GM12874 (cell line): ENCODE measurements at regions not wholly inside any gene's neighbourhood (a gene's known extent, or its start where the extent isn't known, plus 50 kb on each side); places are given as distances from the start of the nearest gene placed in this dataset.

Experiments used
- TF ChIP-seq, protein P1 (sequence below): IDR thresholded peaks from 2 replicates; pipeline ENCODE4 v1.5.1; 2011; ENCODE audit warnings: low read depth, mild to moderate bottlenecking, control low read depth, low read length, moderate library complexity; ENCODE audit not compliant: insufficient read depth

- TF ChIP-seq, protein P1, sequence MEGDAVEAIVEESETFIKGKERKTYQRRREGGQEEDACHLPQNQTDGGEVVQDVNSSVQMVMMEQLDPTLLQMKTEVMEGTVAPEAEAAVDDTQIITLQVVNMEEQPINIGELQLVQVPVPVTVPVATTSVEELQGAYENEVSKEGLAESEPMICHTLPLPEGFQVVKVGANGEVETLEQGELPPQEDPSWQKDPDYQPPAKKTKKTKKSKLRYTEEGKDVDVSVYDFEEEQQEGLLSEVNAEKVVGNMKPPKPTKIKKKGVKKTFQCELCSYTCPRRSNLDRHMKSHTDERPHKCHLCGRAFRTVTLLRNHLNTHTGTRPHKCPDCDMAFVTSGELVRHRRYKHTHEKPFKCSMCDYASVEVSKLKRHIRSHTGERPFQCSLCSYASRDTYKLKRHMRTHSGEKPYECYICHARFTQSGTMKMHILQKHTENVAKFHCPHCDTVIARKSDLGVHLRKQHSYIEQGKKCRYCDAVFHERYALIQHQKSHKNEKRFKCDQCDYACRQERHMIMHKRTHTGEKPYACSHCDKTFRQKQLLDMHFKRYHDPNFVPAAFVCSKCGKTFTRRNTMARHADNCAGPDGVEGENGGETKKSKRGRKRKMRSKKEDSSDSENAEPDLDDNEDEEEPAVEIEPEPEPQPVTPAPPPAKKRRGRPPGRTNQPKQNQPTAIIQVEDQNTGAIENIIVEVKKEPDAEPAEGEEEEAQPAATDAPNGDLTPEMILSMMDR, result no peak
These were observed 121.6 kb upstream of the FAM204A start for GRCh38 chr10:118463740-118464139.

DNA sequence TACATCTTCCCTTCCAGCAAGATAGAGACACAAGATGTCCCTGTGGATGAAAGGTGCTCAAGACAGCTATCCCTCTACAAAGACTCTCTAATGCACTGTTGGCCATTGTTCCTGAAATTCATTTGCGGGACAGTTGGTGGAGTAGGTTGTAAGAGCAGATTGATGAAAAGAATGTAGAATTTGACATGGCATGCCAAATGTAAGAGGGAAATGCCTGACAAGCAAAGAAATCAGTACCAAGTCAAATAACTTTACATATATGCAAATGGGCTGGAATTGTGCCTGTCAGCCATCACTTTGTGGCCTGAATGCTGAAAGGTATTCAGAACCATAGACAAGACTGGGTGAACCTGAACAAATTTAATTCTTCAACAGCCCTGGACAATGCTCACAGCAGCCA lies 120.3 kb upstream of the FAM204A start:
- TF ChIP-seq, protein P1, result no peak

- TF ChIP-seq, protein P1, result peak; percentile 72
These were observed 117.6 kb upstream of the FAM204A start for GRCh38 chr10:118459642-118460193.

GRCh38 chr10:118458957-118459641 lies 117.0 kb upstream of the FAM204A start:
- TF ChIP-seq, protein P1, result no peak

GRCh38 chr10:118457824-118458428 lies 115.8 kb upstream of the FAM204A start:
- TF ChIP-seq, protein P1, result no peak

DNA sequence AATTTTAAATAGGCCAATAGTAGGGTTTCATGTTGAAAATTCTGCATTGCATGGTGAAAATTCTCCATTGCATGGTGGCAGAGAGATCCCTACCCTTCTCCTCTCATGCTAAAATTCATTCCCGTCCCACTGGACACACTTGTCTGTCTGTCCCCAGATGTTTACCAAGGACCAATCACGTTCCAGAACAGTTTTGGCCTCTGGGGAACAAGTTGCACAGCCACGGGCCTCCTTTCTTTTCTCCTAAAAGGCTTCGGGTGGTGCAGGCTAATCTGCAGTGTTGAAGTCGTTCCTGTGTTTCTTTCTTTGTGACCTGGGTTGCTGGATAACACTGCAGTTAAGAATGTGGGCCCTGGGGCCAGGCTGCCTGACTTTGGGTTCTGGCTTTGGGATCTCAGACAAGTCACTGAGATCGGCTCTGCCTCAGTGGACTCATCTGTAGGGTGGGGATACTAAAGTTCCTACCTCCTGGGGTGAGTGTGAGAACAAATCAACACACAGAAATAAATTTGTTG lies 113.1 kb upstream of the FAM204A start:
- TF ChIP-seq, protein P1, result no peak

DNA sequence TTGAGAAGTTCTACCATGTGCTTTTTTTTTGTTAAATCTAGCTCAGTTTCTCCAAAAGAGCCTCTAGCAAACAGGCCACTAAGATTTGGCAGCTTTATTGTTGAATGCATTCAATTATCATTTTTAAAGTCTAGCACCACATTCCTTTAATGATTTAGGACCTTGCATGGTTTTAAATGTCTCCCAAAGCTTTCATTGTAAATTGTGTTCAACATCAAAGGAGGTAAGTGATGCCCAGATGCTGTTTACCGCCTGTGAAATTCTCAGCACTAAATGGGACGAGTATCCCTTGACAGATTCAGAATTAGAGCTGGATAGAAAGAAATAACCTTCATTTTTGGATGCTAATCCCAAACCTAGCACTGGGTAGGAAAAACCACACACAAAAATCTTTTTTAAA lies 112.1 kb upstream of the FAM204A start:
- TF ChIP-seq, protein P1, result no peak
